Activated CD8-positive, alpha-beta memory T cell treated with anti-CD3 and anti-CD28 coated beads for 4 hours (primary cell): ENCODE measurements at regions not wholly inside any gene's neighbourhood (a gene's known extent, or its start where the extent isn't known, plus 50 kb on each side); places are given as distances from the start of the nearest gene placed in this dataset.

Experiments
- DNase-seq, 2 donors: peaks; one replicate each; pipeline ENCODE4 v3.0.0-alpha.2; 2020; ENCODE audit warnings: low read depth in 2 of 2

DNA sequence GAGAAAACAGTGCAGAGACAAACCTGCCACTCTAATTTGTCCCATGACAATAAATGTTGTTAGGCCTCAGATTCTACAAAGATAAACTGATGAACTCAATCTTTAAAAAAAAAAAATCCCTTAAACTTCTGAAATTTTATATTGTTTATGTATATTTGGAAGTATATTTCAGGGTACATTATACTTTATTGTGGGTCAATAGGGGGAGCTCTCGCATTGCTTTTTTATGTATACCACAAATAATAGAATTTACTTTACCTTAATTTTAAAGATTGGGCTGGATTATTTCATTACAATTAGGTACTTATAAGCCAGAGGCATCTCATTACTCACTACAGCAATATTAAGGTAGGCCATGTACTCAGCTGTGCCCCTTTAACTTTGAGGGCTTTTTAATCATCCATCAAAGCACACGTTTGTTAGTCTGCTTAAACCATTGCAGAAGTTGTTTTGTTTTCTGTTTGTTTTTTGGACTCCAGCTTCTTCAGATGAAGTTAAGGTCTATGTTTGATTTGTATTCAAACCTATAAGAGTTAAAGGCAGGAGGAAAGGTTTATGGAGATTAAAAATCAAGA is 56.3 kb upstream of the EYA4 start:
- no peak for DNase-seq

GRCh38 chr6:133185731-133186130 is 55.4 kb upstream of the EYA4 start:
- DNase-seq, result no peak

DNA sequence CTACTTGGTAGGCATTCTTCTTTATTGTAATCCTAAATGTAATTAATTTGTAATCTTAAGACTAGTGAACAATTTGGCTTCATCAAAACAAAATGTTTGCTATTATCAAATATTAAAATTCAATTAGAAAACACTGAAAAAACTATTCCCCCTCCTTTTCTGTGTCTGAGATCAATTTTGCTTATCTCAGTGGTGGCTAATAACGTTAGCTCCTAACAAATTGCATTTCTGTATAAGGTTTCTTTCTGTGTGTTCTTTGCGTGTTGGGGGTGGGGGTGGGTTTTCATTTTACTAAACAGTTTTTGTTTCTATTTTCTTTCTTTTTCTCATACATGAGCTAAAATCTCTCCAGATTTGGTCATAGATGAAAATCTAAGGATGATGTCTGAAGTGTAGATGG is 54.0 kb upstream of the EYA4 start:
- no peak for DNase-seq

GRCh38 chr6:133187657-133188453 is 53.3 kb upstream of the EYA4 start:
- DNase-seq, result no peak

GRCh38 chr6:133190912-133191311 is 50.2 kb upstream of the EYA4 start:
- DNase-seq, result no peak

GRCh38 chr6:133191323-133191722 is 49.8 kb upstream of the EYA4 start:
- no peak for DNase-seq
